HepG2 (cell line): ENCODE measurements at regions not wholly inside any gene's neighbourhood (a gene's known extent, or its start where the extent isn't known, plus 50 kb on each side); places are given as distances from the start of the nearest gene placed in this dataset.

ENCODE experiments used
- ATAC-seq: fragments of 200-7000 bp; cut with Tn5 transposase; 3 replicates; pipeline ENCODE4 v1.9.1; 2020; ENCODE audit warnings: mild to moderate bottlenecking, moderate library complexity
- BruUV-seq: library from RNA; stranded (reverse); fragments of 400-500 nt; replicated peaks from 2 replicates; lab custom pipeline; 2021; lab: Mats Ljungman, UMichigan
- CTCF ChIA-PET: fragments of 300-600 bp; formaldehyde crosslinking; extraction: SDS; loops from one replicate; lab custom pipeline; 2021; ENCODE audit warnings: low total read pairs, inconsistent platforms, low intra/inter-chr PET ratio; lab: Yijun Ruan, JAX
- POLR2A ChIA-PET: fragments of 350-600 bp; sonication (Branson Sonifier 250); formaldehyde crosslinking; loops from one replicate; lab custom pipeline; 2020; ENCODE audit warnings: antibody characterized with exemption, inconsistent platforms; lab: Yijun Ruan, JAX
- DNase-seq: peaks from one replicate; pipeline ENCODE4 v3.0.0-alpha.2; 2015; ENCODE audit warnings: low spot score
- FAIRE-seq: peaks from 3 replicates; lab custom pipeline; 2011; peaks lifted over from hg19 to GRCh38; lab: Jason Lieb, UNC
- H2AFZ ChIP-seq: one replicate; pipeline ENCODE4 v1.6.1; 2011; ENCODE audit warnings: low read length, inconsistent platforms
- H3K27ac ChIP-seq: fragments of 300-600 bp; 3 replicates; pipeline ENCODE4 v1.8.0; 2011; ENCODE audit warnings: mixed run types, mild to moderate bottlenecking, mixed read lengths, low read length, inconsistent platforms; ENCODE audit not compliant: insufficient read depth; ENCODE audit errors: extremely low read length
- H3K27me3 ChIP-seq, 2 experiments: fragments of 200-600 bp in 1 of 2; 2 replicates in 1 of 2; 3 replicates in 1 of 2; pipeline versions ENCODE4 v1.6.0 to v1.8.0; 2011; ENCODE audit warnings: low read length in 2 of 2, mild to moderate bottlenecking in 2 of 2, moderate library complexity in 2 of 2, inconsistent platforms in 1 of 2; ENCODE audit not compliant: insufficient read depth in 2 of 2, control insufficient read depth in 1 of 2
- H3K36me3 ChIP-seq, 2 experiments: fragments of 200-600 bp in 1 of 2; replicated peaks in 1 of 2; 2 replicates in 1 of 2; 3 replicates in 1 of 2; pipeline versions ENCODE4 v1.5.1 to v1.8.0; 2011; ENCODE audit warnings: low read length in 2 of 2, inconsistent platforms in 1 of 2; ENCODE audit not compliant: insufficient read depth in 2 of 2, control insufficient read depth in 1 of 2
- H3K4me1 ChIP-seq: 2 replicates; pipeline ENCODE4 v1.5.1; 2012; ENCODE audit warnings: low read length, inconsistent platforms; ENCODE audit not compliant: insufficient read depth
- H3K4me2 ChIP-seq: 2 replicates; pipeline ENCODE4 v1.6.0; 2011; ENCODE audit warnings: low read depth, low read length, inconsistent platforms
- H3K4me3 ChIP-seq, 3 experiments: fragments of 200-600 bp in 1 of 3; sonication (generic), shearing (Covaris generic) in 1 of 3; replicated peaks in 1 of 3; 2 replicates each; pipeline ENCODE4 v1.5.1; 2011 to 2016; ENCODE audit warnings: low read length in 3 of 3, inconsistent platforms in 2 of 3, low read depth in 2 of 3, mild to moderate bottlenecking in 2 of 3, control low read depth in 1 of 3, mixed read lengths in 1 of 3; ENCODE audit not compliant: insufficient read depth in 1 of 3
- H3K79me2 ChIP-seq: one replicate; pipeline ENCODE4 v1.6.1; 2011; ENCODE audit warnings: low read length, inconsistent platforms; ENCODE audit not compliant: insufficient read depth
- H3K9ac ChIP-seq: 2 replicates; pipeline ENCODE4 v1.6.0; 2011; ENCODE audit warnings: mild to moderate bottlenecking, low read depth, low read length, inconsistent platforms; ENCODE audit not compliant: insufficient read depth
- H3K9me3 ChIP-seq: 2 replicates; pipeline ENCODE4 v1.5.1; 2012; ENCODE audit warnings: mild to moderate bottlenecking, low read length
- H4K20me1 ChIP-seq: 2 replicates; pipeline ENCODE4 v1.6.0; 2011; ENCODE audit warnings: inconsistent platforms, mild to moderate bottlenecking, low read length, moderate library complexity; ENCODE audit not compliant: insufficient read depth
- DMAP1 ChIP-seq: IDR thresholded peaks from 2 replicates; pipeline ENCODE4 v1.6.1; 2016
- DPF2 ChIP-seq: sonication (generic); formaldehyde crosslinking; IDR thresholded peaks from 2 replicates; pipeline ENCODE4 v1.4.0; 2020; ENCODE audit warnings: mild to moderate bottlenecking, low read depth, missing genetic modification reagents, borderline replicate concordance
- HNF4A ChIP-seq: sonication (generic); formaldehyde crosslinking; IDR thresholded peaks from 2 replicates; pipeline ENCODE4 v1.4.0; 2020; ENCODE audit warnings: missing genetic modification reagents
- HNRNPK ChIP-seq: fragments of 200-400 bp; formaldehyde crosslinking; IDR thresholded peaks from 2 replicates; pipeline ENCODE4 v1.6.1; 2018; ENCODE audit warnings: low read length, low read depth, moderate library complexity, mild to moderate bottlenecking; ENCODE audit not compliant: poor library complexity, severe bottlenecking
- HOXA5 ChIP-seq: sonication (generic); formaldehyde crosslinking; IDR thresholded peaks from 2 replicates; pipeline ENCODE4 v1.4.0; 2020; ENCODE audit warnings: missing genetic modification reagents
- IRF2 ChIP-seq: IDR thresholded peaks from 2 replicates; pipeline ENCODE4 v1.6.1; 2018; ENCODE audit warnings: missing genetic modification reagents, missing compliant biosample characterization
- NRL ChIP-seq: sonication (generic); formaldehyde crosslinking; IDR thresholded peaks from 2 replicates; pipeline ENCODE4 v1.5.0; 2020; ENCODE audit warnings: missing genetic modification reagents, mild to moderate bottlenecking, moderate library complexity, borderline replicate concordance
- SMAD3 ChIP-seq: sonication (generic); formaldehyde crosslinking; IDR thresholded peaks from 2 replicates; pipeline ENCODE4 v1.4.0; 2020; ENCODE audit warnings: missing genetic modification reagents
- SNRNP70 ChIP-seq: fragments of 200-400 bp; formaldehyde crosslinking; IDR thresholded peaks from 2 replicates; pipeline ENCODE4 v1.6.1; 2017; ENCODE audit warnings: mild to moderate bottlenecking, low read depth, low read length, moderate library complexity
- SOX5 ChIP-seq: IDR thresholded peaks from 2 replicates; pipeline ENCODE4 v1.6.1; 2016; ENCODE audit warnings: borderline replicate concordance
- ZFP1 ChIP-seq: IDR thresholded peaks from 2 replicates; pipeline ENCODE4 v1.6.1; 2016
- ZNF101 ChIP-seq: sonication (generic); formaldehyde crosslinking; IDR thresholded peaks from 2 replicates; pipeline ENCODE4 v1.4.0; 2020; ENCODE audit warnings: mild to moderate bottlenecking, low read depth, missing genetic modification reagents, borderline replicate concordance
- ZNF292 ChIP-seq: sonication (generic); formaldehyde crosslinking; IDR thresholded peaks from 2 replicates; pipeline ENCODE4 v1.8.1; 2022; ENCODE audit warnings: mild to moderate bottlenecking, low read depth, missing genetic modification reagents, borderline replicate concordance
- ZSCAN12 ChIP-seq: sonication (generic); formaldehyde crosslinking; IDR thresholded peaks from 2 replicates; pipeline ENCODE4 v1.9.0; 2021; ENCODE audit warnings: mild to moderate bottlenecking, missing genetic modification reagents
- WGBS: methylation state at CpG from one replicate; pipeline ENCODE4 v1.1.6; 2017; ENCODE audit warnings: low lambda C conversion rate; 5-methylcytosine and 5-hydroxymethylcytosine counted together
- in situ Hi-C: cut with HindIII; loops from 2 replicates; pipeline ENCODE4 v1.10.0; 2017; ENCODE audit warnings: low pct_unique_long_range_greater_than_20kb; ENCODE audit not compliant: extremely low pct_ligation_motif_present
- intact Hi-C: fragments of 100-400 bp; cut with micrococcal nuclease; formaldehyde crosslinking; loops from one replicate; pipeline ENCODE4 v1.10.0; 2022; ENCODE audit not compliant: unreplicated experiment
- TF ChIP-seq, protein P1 (sequence below): sonication (generic); formaldehyde crosslinking; IDR thresholded peaks from 2 replicates; pipeline ENCODE4 v1.8.1; 2023; ENCODE audit warnings: mild to moderate bottlenecking, inconsistent platforms, moderate library complexity, missing genetic modification reagents, borderline replicate concordance
- TF ChIP-seq, protein P2 (sequence below): sonication (generic); formaldehyde crosslinking; IDR thresholded peaks from 2 replicates; pipeline ENCODE4 v1.5.0; 2020; ENCODE audit warnings: missing genetic modification reagents

DNA sequence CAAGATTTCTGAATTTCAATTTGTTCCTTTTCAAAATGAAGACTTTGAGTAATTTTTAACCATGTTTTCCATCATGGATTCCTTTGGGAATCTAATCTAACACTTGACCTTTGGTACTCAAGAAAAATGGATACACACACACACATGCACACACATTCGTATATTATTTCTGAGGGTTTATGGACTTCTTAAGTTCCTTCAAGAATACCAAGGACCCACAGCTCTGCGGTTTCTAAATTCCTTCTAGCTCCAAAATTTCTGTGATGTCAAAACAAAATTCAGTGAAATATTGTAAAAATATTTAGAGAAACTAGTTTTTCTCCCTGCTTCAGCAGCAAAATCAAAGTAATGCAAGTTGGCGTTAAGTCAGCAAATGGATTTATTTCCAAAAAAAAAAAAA, 98.3 kb upstream of the FAM13C start (continued):
- TF ChIP-seq ZSCAN12 (CRISPR knock-in tag), result no peak
- no peak for TF ChIP-seq IRF2 (CRISPR knock-in tag)
- TF ChIP-seq NRL (CRISPR knock-in tag), result no peak
- TF ChIP-seq DPF2 (CRISPR knock-in tag), result no peak

DNA sequence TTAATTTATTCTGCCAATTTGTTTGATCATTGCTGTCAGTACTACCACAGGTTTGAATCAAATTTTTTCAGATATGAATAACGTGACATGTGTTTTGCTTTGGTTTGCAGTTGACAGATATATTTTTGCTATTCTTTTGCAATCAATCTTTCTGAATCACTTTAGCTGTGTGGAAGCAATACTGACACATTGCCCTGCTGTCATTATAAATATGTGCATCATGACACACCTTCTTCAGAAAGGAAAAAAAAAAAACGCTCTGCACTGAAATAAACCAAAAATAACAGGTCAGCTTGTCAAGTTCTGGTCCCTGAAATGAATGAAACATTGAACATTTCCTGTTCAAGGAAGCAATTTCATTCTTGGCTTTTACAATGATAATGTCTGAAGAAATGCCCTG, 93.8 kb upstream of the FAM13C start:
- no peaks in the 10 kb centered on the region for H3K4me1 ChIP-seq
- no peaks in the 10 kb centered on the region for H3K9me3 ChIP-seq
- no peak for DNase-seq
- TF ChIP-seq HNRNPK, result no peak
- TF ChIP-seq SNRNP70, result no peak
- TF ChIP-seq, protein P1, sequence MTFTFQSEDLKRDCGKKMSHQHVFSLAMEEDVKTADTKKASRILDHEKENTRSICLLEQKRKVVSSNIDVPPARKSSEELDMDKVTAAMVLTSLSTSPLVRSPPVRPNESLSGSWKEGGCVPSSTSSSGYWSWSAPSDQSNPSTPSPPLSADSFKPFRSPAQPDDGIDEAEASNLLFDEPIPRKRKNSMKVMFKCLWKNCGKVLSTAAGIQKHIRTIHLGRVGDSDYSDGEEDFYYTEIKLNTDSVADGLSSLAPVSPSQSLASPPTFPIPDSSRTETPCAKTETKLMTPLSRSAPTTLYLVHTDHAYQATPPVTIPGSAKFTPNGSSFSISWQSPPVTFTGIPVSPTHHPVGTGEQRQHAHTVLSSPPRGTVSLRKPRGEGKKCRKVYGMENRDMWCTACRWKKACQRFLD (CRISPR knock-in tag), result no peak
- TF ChIP-seq ZFP1 (CRISPR knock-in tag), result no peak
- TF ChIP-seq ZNF292 (CRISPR knock-in tag), result no peak
- TF ChIP-seq SOX5 (CRISPR knock-in tag), result no peak
- TF ChIP-seq HNF4A, result no peak
- TF ChIP-seq, protein P2, sequence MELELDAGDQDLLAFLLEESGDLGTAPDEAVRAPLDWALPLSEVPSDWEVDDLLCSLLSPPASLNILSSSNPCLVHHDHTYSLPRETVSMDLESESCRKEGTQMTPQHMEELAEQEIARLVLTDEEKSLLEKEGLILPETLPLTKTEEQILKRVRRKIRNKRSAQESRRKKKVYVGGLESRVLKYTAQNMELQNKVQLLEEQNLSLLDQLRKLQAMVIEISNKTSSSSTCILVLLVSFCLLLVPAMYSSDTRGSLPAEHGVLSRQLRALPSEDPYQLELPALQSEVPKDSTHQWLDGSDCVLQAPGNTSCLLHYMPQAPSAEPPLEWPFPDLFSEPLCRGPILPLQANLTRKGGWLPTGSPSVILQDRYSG, result no peak
- no peak for TF ChIP-seq ZNF101 (CRISPR knock-in tag)
- no peak for TF ChIP-seq SMAD3
- no peak for TF ChIP-seq DMAP1 (CRISPR knock-in tag)
- no peak for TF ChIP-seq HOXA5 (CRISPR knock-in tag)
- 2% methylated on average over 2 of the region's 2 CpGs for WGBS
- H4K20me1 ChIP-seq, result no peaks in the 10 kb centered on the region
- no peak overlapping the region for H2AFZ ChIP-seq
- POLR2A ChIA-PET, result no interaction called here
- no peak overlapping the region for H3K9ac ChIP-seq
- BruUV-seq, result no TSS peak
- H3K4me2 ChIP-seq, result no peak overlapping the region
- no peak overlapping the region for H3K4me3 ChIP-seq
- H3K79me2 ChIP-seq, result no peaks in the 10 kb centered on the region
- FAIRE-seq, result no peak
- no peak for ATAC-seq
- CTCF ChIA-PET, result no interaction called here
- no peak overlapping the region for H3K27ac ChIP-seq
- in situ Hi-C loops, result no loop called here
- no peaks in the 10 kb centered on the region for H3K27me3 ChIP-seq
- intact Hi-C loops, result no loop called here
- no peaks in the 10 kb centered on the region for H3K36me3 ChIP-seq
